HG02852 (cell line): ENCODE measurements at regions not wholly inside any gene's neighbourhood (a gene's known extent, or its start where the extent isn't known, plus 50 kb on each side); places are given as distances from the start of the nearest gene placed in this dataset.
"Not testable (repeated sequence)": the region's sequence is repeated elsewhere in the genome, so short reads cannot be mapped to it uniquely, and the experiment has no call there.

Experiments used
- ATAC-seq: cut with Tn5 transposase; IDR thresholded peaks from one replicate; pipeline ENCODE4 v1.9.1; 2021; ENCODE audit warnings: mild to moderate bottlenecking, moderate library complexity; ENCODE audit not compliant: unreplicated experiment

DNA sequence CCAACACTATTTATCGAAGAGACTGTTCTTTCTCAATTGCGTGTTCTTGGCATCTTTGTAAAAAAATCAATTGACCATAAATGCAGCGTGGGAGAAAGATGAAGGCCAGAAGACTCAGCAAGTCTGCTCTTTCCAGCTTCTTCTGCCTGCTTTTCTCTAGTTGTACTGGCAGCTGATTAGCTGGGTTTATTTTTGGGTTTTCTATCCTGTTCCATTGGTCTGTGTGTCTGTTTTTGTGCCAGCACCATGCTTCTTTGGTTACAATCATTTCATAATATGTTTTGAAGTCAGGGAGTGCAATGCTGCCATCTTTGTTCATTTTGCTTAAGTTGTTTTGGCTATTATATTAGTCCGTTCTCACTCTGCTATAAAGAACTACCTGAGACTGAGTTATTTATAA, 201.8 kb upstream of the B3GALT2 start:
- ATAC-seq: no peak

- no peak for ATAC-seq
Observed at GRCh38 chr1:193387406-193387805, 201.0 kb upstream of the B3GALT2 start.

DNA sequence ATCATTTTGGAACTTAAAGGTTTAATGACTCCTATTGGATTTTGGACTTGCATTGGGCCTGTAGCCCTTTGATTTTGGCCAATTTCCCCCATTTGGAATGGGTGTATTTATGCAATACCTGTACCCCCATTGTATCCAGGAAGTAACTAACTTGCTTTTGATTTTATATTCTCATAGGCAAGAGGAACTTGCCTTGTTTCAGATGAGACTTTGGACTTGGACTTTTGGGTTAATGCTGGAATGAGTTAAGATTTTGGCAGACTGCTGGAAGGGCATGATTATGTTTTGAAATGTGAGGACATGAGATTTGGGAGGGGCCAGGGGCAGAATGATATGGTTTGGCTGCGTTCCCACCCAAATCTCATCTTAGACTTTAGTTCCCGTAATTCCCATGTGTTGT, 192.0 kb upstream of the B3GALT2 start:
- ATAC-seq: not testable (repeated sequence)

DNA sequence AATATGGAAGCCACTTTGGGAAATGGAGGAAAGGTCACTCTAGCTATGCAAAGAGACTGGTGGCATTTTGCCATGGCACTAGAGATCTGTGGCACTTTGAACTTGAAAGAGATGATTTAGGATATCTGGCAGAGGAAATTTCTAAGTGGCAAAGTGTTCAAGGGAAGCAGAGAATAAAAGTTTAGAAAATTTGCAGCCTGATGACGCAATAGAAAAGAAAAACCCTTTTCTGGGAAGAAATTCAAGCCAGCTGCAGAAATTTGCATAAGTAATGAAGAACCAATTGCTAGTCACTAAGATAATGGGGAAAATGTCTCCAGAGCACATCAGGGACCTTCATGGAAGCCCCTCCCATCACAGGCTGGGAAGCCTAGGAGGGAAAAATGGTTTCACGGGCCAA, 191.1 kb upstream of the B3GALT2 start:
- ATAC-seq: no peak

GRCh38 chr1:193372553-193372952, 186.1 kb upstream of the B3GALT2 start:
- no peak for ATAC-seq

DNA sequence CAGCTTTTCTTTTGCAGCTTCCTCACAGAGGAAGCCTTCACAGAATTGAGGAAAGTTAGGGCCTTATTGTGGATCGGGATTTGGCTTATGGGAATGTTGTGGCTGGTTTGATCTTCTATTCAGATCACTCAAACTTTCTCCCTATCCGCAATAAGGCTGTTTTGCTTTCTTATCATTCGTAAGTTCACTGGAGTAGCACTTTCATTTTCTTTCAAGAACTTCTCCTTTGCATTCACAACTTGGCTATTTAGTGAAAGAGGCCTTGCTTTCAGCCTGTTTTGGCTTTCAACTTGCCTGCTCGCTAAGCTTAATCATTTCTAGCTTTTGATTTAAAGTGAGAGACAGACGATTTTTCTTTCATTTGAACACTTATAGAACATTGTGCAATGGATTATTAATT, 181.9 kb upstream of the B3GALT2 start:
- peak; percentile 77 for ATAC-seq

- peak; percentile 18 for ATAC-seq
Observed at GRCh38 chr1:193367863-193368262, 181.4 kb upstream of the B3GALT2 start.

- ATAC-seq: no peak
Observed at GRCh38 chr1:193366764-193367507, 180.5 kb upstream of the B3GALT2 start.

- ATAC-seq: no peak
Observed at GRCh38 chr1:193365966-193366365, 179.6 kb upstream of the B3GALT2 start.

GRCh38 chr1:193359631-193360030, 173.2 kb upstream of the B3GALT2 start:
- no peak for ATAC-seq

DNA sequence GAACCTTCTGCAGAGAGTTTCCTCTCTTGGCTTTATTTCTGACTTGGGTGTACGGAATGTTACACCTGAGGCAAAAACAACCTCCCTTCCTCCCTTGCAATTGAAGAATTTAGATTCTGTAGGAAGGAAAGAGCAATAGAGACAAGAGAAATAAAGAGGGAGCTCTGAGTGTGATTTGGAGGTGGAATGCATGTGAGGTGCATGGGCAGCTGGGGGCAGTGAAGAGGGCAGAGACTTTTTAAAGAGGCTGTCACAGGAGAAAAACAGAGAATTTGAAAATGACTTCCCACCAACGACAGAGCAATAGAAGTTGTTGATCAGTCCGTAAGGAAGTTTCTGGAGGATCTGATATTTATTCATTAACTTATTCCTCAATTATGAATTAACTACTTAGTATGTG, 172.0 kb upstream of the B3GALT2 start:
- ATAC-seq: no peak

DNA sequence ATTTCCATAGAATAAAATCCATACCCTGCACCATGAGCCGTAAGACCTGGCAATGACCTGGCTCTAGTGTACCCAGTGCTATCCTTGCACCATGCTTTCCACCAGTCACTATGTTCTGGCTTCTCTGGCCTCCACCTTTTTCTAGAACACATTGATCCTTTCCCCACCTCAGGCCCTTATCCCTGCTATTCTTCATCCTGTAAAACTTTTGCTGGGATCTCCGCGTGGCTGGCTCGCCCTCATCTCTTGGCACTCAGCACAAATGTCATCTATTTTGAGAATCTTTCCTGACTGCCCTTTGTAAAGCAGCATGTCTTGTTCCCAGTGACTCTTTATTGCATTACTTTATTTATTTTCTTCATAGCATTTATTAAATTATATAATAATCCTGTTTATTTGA, 169.8 kb upstream of the B3GALT2 start:
- no peak for ATAC-seq

DNA sequence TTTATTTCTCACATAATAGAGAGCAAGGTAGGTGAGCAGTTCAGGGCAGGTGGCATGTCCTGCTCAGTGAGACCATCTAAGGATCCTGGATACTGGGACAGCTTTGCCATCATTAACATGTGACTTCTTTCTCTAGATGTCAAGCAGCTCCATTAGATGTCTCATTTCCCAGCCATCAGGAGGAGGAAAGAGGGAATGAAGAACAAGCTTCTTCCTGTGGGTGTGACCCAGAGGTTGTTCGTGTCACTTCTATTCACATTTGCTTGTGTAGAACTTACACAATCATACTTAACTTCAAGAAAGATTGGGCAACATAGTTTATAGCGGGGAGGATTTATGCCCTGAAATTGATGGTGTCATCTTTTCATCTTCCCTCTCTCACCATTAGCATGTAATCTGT, 169.2 kb upstream of the B3GALT2 start:
- no peak for ATAC-seq

GRCh38 chr1:193355178-193355577, 168.8 kb upstream of the B3GALT2 start:
- ATAC-seq: no peak

DNA sequence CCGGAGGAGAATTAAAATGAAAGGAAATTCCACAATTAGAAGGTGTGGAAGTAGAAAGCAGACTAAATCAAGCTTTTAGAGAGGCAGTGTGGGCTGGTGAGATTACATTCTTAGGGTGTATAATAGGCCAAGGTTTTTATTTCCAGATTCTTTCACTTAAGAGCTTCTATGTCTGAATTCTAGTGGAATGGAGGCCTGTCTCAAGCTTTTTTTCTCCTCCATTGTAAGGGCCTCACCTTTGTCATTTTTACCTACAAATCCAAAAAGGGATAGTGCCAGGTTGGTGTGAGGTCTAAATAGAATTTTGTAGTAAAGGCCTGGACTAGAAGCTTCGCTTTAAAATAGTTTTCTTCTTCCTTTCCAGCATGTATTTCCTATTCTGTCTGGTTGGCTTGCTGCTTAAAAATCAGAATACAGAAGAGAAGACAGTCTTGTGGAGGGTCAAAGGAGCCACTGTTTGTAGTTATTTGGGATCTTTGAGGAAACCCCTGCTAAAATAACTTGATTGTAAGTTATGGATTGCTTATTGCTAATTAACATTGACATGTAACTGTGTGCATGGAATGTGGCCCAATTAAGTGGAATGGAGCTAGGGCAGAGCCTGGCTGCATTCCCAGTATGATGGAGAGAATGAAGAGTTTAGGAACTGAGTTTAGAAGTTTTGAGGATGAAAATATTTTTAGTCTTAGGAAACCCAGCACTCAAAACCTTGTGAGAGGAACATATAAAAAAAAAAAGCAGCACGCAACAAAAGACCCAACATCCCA, 162.5 kb upstream of the B3GALT2 start:
- no peak for ATAC-seq

- ATAC-seq: no peak
Observed at GRCh38 chr1:193348091-193348768, 161.8 kb upstream of the B3GALT2 start.

GRCh38 chr1:193346085-193346484, 159.7 kb upstream of the B3GALT2 start:
- ATAC-seq: no peak

DNA sequence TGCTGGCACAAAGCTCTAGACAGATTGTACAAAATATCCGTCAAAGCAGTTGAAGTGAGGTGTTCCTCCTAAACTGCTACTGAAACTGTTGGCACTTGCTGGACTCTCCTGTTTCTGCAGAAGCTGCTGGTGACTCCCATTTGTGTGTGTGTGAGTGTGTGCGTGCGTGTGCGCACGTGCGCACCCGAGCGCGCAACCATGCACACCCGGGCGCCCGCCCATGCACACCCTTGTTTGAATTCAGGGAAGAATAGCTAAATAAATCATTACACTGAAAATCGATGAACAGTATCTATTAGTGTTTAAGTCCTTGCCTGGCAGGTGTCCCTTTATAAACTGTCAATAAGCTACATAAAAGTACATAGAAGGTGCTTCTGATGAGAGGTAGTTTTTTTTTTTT, 156.4 kb upstream of the B3GALT2 start:
- ATAC-seq: no peak

- ATAC-seq: no peak
Observed at GRCh38 chr1:193340331-193340730, 153.9 kb upstream of the B3GALT2 start.

GRCh38 chr1:193339401-193339800, 153.0 kb upstream of the B3GALT2 start:
- ATAC-seq: no peak

DNA sequence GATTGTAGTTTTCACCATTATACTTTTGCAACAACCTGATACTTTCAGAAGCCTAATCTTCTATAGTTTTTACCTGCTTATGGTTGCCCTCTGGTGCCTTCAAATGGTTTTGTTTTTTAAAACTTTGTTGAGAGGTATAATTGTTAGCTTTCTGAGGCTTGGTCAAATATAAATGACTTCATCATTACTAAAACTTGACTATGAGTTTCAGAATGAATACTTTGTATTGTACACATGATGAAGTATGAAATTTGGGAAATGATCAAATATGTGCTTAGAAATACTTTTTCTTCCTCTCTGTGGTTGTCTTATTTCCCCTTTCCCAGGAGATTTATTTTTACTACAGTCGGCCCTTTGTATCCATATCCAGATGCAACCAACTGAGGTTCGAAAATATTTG, 151.8 kb upstream of the B3GALT2 start:
- peak; percentile 58 for ATAC-seq
